ENCODE measurements at regions not wholly inside any gene's neighbourhood (a gene's known extent, or its start where the extent isn't known, plus 50 kb on each side); places are given as distances from the start of the nearest gene placed in this dataset.
"Not testable (repeated sequence)": the region's sequence is repeated elsewhere in the genome, so short reads cannot be mapped to it uniquely, and the experiment has no call there.

DNA sequence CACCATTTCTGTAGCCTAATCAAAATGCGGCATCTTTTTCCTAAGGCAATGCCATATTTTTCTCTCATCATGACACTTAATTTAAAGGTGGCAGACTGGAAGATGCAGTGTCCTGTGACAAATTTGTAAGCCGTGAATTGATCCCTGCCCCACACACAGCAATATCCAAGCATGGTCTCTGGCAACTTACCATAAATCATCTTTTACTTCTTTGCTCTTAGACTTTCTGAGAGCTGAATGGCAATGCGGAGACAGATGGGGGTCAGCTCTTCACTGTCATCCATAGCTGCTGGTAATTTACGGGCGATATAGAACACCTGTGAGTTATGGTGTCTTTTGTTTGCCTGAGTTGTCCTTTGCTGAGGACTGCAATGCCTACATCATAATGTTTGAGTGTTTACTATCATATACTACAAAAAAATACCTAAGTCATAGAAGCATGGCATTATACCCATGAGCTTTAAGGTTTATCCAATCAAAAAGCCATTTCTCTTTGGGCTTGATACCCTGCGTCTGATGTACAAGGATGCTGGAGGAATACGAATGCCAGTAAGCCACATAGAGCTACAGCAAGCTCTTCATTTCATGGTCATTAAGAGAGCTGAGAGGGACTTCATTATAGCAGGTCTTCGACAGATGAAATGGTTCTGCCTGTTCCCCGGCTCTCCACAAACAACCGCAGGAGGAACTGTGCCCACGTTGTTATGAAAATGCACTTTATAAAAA lies 148.1 kb downstream of the TRIML1 start:
- no peak for DNase-seq

DNA sequence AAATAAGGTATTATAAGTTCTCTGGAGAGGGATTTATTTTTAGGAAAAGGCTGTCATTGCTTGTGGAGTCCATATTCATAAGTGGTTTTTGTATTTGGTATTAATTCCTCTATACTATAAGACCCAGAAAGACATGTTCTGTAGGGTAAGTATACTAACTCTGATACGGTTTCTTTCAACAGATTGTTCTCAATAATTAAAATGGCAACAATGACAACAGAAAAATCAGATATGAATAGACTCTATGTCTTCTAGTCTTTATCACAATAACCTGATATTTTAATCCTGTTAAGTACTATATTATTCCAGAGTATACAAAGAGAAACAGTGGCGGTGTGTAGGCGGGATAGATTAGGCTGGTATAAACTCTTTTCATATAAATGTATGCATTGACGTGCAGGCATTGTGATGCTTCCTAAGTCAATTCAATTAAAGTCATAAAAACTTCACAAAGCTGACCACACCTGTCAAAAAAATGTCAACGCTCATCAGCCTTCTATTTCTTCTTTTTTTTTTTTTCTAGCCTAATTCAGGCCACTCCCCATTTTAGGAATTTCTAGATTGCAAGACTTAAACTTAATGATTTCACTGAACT lies 150.4 kb downstream of the TRIML1 start:
- DNase-seq: no peak

DNA sequence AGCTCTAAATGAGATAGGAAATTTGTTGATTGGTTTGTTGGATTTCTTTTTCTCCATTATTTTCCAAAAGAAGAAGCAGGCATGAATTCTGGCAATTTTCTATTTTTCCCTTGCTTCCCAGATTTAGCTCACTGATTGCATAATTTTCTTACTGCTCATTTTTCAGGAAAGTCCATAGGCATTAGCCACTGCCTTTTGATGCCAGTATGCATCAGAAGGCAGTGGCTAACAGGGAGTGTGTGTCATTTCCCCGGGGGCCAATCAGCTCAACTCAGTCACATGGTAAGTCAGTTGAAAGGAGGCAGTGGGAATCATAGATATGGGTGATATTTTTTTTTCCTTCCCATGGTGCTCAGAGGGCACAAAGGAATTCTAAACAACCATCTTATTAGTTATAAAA lies 156.7 kb downstream of the TRIML1 start:
- DNase-seq: no peak

DNA sequence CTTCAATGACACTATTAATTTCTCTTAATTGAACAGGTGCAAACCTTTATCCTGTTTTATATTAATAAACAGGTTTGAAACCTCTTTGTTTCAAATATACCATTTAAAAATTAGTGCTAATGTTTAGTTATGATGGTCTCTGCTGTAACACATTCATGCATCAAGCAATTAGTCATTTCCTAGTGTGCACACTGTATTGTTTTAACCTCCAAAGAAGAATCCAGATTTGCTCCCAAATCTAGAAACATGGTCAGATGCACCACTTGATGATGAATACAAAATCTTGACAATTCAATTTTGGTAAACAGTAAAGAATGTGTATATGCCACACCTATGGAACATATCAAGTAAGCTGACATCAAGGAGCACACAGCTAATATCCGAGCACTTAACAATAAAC lies 157.1 kb downstream of the TRIML1 start:
- DNase-seq: no peak

DNA sequence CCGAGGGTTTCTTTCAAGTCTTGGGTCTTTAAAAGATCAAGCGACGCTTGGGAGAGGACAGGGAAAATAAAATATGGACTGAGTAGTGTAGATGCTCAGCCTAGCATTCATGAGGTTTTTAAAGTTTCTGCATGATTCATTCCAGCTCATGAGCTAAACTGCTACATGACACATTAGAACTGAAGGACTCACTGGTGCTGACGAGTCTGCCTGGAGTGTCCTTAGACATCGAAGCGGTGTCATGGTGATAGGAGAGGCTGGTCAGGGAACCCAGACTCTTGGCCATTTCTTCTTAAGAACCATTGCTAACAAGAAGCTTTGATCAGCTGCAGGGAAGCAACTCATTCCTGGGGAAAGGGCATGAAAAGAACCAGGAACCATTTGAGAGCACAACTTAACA lies 158.6 kb downstream of the TRIML1 start:
- no peak for DNase-seq

DNA sequence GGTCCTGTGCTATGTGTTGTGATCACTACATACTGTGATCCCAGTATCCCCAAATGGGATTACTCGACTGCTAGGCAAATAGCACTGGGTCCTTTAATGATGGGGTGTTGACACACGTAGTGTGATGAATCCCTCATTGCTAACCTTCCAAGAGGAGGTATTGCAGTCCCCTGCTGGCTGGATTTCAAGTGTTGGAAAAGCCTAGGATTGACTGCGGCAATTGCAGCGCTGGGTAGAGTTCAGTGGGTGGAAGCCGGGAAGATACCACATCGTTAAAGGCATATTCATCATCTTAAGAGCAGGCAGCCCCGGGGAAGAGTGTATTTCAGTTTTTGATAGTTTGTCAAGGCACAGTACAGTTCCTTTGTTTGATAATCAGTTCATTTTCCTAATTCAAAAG lies 159.9 kb downstream of the TRIML1 start:
- no peak for DNase-seq

DNA sequence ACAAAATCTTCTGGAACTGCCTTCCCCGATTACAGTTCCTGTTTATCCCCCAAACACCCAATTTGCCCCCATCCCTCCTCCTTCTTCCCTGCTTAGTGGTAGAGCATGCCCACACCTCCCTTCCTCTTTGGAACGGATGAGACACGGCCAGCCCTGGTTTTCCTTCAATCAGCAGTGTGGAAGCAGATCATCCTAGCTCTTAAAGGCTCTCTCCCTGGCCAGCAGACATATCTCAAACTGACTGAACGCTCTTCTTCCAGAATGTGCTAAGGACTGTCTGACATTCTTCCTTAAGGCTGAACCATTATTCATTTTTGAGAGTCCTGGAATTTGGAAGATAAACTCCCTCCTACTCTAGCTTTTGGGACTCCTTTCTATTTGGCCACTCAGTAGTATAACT lies 161.1 kb downstream of the TRIML1 start:
- no peak for DNase-seq

DNA sequence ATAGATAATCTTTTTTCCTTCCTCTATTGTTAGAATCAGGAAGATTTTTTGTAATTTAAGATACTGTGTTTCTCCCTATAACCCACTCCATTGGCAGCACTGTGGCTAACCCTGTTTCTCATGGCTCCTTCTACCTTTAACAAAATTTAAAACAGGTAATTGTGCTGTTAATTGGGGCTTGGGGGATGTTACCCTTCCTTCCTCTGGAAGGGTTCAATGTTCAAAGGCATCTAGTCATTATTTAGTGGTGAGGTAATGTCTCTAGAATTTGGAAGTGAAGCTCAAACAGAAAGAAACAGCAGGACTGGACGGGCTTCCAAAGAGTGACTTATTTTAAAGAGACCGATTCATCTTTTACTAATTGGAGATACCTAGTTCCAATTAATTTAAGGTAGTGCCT lies 166.4 kb downstream of the TRIML1 start:
- DNase-seq: no peak

DNA sequence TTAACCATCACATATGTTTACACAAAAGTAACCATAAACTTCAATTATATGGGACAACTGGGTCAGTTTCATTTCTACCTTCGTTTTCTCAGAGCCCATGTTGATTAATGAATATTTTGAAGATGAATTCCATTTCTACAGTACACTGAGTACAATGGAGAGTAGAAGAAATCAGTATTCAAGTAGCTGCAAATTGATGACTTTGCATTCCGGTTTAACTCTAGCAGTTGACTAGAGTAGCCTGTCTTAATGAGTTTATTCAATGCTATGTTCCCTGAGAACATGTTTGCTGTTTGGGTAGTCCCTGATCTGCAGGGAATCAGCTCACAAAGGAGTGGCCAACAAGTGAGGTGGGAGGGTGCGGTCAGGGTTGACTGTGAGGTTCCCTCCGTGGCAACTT lies 168.3 kb downstream of the TRIML1 start:
- DNase-seq: no peak

DNA sequence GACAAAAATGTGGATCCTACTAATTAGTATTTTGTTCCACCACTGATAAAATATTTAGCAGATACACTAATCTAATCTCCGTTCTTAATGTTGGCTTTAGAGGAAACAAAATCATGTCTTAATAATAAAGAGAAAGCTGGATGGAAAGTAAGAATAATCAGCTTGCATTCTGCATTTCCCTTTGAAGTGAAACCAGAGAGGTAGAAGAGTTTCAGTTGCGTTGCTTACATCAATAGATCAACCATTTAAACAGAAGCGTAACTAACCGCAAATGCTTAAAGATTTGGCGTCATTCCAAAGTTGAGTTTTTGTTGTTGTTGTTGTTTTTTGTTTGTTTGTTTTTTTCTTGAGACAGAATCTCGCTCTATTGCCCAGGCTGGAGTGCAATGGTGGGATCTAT lies 168.9 kb downstream of the TRIML1 start:
- DNase-seq: no peak

DNA sequence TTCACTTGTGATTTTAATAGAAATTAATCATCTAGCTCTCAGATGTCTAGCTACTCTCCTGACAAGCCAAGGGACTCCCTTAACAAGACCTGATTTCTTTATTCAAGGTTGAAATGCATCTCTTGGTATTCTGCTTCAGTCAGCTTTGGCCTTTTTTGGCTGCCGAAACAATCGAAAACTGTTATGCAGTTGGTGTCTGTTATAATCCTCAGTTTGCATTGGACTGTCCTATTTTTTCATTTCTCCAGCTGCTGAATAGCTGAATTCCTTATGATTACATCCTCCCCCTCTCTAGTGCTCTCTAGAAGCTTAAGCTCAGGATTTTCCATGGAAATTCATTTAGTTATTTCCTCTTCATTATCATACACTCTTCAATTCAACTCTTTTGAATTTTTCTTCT lies 177.2 kb downstream of the TRIML1 start:
- DNase-seq: no peak

DNA sequence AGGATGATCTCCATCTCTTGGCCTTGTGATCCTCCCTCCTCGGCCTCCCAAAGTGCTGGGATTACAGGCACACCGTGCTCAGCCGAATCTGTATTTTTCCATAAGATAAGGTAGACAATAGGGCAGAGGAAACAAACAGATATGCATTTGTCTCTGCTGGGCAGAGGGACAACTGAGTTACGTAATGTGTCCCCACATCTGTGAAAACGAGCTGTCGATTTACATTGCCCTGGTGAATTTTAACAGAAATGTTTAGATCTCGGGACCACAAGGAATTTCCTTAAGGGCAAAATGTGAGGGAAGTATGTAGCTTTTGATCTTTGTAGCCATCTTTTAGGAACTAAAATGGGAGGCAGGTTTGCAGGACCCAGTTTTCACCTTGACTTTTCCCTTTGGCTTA lies 189.7 kb downstream of the TRIML1 start:
- DNase-seq: no peak

DNA sequence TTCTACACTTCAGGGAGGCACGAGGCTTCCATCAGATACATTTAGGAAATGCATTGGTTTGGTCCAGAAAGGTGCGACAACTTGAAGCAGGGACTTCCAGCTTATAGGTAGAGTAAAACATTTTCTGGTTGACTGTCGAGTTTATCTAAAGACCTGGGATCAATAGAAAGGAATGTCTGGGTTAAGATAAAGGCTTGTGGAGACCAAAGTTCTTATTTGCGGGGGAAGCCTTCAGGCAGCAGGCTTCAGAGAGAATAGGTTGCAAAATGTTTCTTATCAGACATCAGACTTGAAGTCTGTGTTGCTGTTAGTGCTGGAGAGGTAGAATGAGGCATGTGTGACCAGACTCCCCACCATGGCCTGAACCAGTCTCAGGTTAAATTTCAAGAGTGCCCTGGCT lies 190.3 kb downstream of the TRIML1 start:
- DNase-seq: no peak

DNA sequence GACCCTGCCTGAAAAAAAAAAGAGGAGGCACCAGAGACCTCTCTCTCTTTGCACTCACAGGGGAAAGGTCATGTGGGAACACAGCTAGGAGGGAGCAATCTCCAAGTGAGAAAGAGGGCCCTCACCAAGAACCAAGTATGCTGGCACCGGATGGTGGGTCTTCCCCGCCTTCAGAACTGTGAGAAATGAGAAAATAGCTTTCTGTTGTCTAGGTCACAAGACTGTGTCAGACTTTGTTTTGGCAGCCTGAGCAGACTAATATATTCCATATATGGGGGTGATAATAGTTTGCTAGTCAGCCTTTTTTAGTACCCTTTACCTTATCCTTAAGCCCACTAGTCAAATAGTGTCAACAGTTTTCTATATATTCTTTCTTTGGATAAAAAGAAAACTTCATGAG lies 193.0 kb downstream of the TRIML1 start:
- DNase-seq: no peak

DNA sequence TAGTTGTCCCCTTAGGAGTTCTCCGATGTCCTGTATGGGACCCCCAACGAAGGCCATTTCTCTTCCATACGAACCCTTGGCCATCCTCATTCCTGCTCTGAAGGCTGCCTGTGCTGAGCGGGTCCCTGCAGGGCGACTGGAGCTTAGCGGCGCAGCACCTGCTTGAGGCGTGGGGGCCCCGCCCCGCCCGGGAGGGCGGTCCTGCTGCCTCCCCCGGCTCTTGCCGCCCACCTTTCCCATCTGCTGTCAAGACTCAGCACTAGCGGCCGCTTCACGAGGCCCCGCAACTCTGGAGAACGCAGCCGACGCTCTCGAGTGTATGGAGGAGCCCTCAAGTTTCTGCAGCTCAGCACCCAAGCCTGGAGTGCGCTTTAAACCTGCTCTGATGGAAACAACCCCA lies 197.7 kb downstream of the TRIML1 start:
- no peak for DNase-seq

DNA sequence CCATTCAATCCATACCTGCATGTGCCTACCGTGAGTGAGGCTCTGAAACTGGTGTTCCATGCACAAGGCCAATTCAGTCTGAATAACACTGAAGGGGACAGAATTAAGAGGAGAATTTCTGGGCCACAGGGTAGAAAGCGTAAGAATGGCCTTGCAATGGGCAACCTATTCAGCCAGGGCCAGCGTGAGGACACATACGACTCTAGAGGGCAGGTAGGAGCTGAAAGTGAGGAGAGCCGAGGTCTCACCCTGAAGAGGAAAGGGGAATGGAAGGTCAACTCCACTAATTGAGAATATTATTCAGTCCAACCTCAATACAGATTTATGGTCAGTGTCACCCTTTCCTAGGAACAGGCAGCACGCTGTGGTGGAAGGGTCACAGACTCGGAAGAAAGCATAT lies 202.2 kb downstream of the TRIML1 start:
- DNase-seq: no peak

DNA sequence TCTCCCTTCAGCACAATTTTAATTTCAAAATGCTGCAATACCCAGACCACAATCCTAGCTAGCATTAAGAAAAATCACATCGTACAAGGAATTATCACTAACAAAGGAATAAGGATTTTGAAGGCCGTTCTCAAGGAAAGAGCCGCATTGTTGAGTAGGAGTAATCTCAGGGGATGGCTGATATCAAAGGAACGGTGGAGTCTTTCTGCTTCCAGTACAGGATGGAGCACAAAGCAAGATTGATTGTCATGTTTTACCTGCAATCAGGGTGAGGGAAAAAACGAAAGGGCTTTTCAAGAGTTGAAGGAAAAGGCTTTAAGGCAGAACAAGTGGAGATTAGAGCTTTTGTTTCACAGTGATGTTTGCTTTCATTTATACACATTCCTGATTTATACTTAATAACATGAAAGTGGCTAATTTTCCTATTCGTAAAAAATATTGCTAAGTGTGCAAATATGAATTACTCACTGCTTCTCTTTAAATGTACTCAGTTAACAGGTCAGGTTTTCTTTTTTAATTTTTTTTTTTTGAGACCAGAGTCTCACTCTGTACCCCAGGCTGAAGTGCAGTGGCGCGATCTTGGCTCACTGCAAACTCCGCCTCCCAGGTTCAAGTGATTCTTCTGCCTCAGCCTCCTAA lies 207.0 kb downstream of the TRIML1 start:
- no peak for DNase-seq

DNA sequence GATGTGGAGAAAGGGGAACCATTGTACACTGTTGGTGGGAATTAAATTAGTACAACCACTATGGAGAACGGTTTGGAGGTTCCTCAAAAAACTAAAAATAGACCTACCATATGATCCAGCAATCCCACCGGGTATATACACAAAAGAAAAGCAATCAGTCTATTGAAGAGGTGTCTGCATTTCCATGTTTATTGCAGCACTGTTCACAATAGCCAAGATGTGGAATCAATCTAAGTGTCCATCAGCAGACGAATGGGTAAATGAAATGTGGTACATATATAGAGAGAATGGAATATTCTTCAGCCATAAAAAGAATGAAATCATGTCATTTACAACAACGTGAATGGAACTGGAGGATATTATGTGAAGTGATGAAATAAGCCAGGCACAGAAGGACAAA lies 208.1 kb downstream of the TRIML1 start:
- DNase-seq: no peak

DNA sequence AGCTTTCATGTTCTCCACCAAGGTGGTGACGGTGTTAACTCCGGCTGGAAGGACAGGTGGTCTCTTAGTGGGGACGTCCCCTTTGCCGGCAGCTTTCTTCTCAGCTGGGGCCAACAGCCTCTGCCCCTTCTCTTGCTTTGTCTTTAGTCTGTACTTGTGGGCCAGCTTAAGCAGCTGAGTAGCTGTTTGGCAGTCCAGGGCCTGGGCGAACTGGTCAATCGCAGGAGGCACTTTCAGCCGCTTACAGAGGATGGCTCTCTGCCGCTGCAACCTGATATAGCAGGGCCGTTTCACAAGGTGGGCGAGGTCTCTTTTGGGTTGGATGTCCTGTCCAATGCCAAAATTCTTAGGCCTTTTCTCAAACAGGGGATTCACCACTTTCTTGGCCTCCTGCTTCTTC lies 210.3 kb downstream of the TRIML1 start:
- DNase-seq: not testable (repeated sequence)

DNA sequence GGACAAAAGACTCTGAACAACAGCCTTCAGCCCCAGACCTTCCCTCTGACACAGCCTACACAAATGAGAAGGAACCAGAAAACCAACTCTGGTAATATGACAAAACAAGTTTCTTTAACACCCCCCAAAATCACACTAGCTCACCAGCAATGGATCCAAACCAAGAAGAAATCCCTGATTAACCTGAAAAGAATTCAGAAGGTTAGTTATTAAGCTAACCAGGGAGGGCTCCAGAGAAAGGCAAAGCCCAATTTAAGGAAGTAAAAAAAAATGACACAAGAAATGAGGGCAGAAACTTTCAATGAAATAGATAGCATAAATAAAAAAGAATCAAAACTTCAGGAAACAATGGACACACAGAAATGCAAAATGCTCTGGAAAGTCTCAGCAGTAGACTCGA lies 224.0 kb downstream of the TRIML1 start:
- no peak for DNase-seq

DNA sequence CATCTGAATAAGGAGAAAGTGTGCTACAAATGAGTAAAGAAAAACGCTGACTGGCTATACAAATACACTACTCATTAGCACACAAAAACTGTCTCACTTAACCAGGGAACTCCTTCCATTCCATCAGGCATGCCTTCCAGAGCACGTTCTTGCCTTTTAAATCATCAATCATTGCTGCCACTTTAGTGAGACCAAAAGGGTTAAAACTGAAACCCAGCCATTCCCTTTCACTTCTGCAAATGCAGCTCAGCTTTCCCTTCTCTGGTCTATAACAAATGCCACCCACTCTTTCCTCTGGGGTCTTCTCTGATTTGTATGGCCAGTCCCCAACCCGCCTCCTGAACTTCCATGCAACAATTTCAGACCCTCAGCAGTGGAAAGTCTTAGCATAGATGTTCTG lies 231.5 kb downstream of the TRIML1 start:
- DNase-seq: no peak

DNA sequence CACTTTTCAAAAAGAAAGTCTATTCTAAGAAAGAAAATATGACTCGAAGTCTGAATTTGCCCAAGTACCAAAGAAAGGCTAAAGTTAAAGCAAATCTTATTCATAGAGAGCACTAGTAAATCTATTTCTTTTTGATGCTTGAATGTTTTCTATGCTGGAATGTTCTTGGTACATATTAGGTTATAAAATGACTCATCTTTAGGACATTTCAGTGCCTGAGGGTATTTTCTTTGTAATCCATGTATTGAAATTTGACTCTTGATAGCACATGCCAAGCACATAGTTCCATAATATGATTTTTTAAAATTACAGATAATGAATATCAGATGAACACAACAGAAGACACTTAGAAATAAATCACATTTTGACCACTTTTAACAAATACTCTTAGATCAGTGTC lies 232.8 kb downstream of the TRIML1 start:
- DNase-seq: no peak

DNA sequence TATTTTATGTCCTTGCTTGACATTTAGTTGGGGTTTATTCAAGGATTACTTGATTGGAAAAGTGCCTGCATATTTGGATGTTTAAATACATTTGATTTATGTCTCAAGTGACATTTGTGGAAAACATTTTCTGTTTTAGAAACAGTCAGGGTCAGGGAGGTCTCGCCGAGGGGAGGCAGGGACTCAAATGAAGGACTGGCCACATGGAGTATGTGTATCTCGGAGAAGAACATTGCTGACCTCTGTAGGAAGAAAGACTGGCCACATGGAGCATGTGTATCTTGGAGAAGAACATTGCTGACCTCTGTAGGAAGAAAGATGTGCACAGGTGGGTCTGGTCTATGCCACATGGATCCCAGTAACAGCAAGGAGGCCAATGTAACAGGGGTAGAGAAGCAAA lies 233.6 kb downstream of the TRIML1 start:
- DNase-seq: no peak

DNA sequence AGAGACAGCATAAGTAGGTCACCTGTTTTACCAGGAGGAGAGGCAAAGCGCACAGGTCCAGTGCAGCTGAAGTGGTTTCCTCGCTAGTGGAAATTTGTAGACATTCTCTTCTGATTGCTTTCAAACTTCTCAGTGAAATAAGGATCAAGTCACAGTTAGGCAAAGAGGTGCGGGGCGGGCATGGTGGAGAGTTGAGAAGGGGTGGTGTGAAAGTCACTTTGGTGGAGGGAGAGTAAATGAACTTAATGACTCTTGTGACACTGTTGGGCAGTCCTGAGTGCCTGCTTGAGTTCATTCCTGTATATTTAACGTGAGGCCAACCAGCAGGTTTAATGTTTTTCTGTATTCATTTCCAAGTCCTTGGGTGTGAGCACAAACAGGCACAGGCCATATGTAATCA lies 235.6 kb downstream of the TRIML1 start:
- DNase-seq: no peak

DNA sequence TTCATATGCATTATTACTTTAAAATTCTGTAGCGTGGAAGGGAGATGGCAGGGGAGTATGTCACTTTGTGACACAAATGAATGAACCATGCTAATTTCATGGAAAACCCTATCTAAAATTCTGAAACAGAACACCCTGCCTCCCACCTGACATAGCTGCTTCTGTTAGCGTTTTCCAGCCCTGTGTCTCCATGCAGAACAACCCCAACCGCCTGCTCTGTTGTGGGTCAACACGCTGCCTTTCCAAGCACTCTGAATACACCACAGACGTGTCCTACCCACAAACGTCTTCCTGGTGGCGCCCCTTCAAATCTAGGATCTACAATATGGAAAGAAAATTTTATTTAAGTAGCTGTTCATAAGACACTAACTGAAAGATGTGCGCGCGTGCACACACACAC lies 238.6 kb downstream of the TRIML1 start:
- DNase-seq: no peak
